Vagina (tissue), 2 donors: ENCODE measurements at regions not wholly inside any gene's neighbourhood (a gene's known extent, or its start where the extent isn't known, plus 50 kb on each side); places are given as distances from the start of the nearest gene placed in this dataset.

ENCODE experiments used
- POLR2A ChIP-seq, 2 donors: fragments of 450-650 bp; IDR thresholded peaks; one replicate each; pipeline ENCODE4 v1.6.1; 2017; ENCODE audit warnings: antibody characterized with exemption in 2 of 2, mild to moderate bottlenecking in 2 of 2, moderate library complexity in 2 of 2
- POLR2AphosphoS5 ChIP-seq, 2 donors: sonication (generic); formaldehyde crosslinking; IDR thresholded peaks; one replicate each; pipeline ENCODE4 v1.9.0; 2017; ENCODE audit warnings: antibody characterized with exemption in 2 of 2, mild to moderate bottlenecking in 2 of 2, low read depth in 1 of 2; ENCODE audit not compliant: insufficient read depth in 1 of 2
- TF ChIP-seq, protein P1 (sequence below), 3 experiments: fragments of 450-650 bp in 2 of 3; fragments of 200-600 bp in 1 of 3; sonication (generic) in 1 of 3; IDR thresholded peaks; one replicate each; pipeline ENCODE4 v1.5.1; 2017 to 2019; ENCODE audit warnings: antibody characterized with exemption in 3 of 3, mild to moderate bottlenecking in 2 of 3, moderate library complexity in 2 of 3

DNA sequence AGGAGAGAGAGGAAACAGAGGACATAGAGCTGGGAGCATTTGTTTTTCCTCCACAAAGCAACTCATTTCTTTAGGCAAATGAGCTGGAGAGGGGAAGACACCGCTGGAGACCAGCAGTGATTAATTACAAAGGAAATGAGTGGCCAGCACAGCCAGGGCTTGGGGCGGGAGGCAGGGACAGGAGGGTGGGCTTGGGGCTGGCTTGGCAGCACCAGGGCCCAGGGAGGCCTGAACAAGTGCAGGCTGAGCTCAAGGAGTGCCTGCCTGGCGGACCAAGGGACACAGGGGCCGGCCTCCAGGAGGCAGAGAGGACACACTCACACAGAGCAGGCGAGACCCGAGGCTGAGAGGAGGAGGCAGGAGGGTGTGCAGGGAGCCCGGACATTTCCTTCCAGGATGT lies 149.0 kb upstream of the UNC5B start:
- TF ChIP-seq, protein P1, sequence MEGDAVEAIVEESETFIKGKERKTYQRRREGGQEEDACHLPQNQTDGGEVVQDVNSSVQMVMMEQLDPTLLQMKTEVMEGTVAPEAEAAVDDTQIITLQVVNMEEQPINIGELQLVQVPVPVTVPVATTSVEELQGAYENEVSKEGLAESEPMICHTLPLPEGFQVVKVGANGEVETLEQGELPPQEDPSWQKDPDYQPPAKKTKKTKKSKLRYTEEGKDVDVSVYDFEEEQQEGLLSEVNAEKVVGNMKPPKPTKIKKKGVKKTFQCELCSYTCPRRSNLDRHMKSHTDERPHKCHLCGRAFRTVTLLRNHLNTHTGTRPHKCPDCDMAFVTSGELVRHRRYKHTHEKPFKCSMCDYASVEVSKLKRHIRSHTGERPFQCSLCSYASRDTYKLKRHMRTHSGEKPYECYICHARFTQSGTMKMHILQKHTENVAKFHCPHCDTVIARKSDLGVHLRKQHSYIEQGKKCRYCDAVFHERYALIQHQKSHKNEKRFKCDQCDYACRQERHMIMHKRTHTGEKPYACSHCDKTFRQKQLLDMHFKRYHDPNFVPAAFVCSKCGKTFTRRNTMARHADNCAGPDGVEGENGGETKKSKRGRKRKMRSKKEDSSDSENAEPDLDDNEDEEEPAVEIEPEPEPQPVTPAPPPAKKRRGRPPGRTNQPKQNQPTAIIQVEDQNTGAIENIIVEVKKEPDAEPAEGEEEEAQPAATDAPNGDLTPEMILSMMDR (IDR thresholded peaks at IDR 0.05) = no peak
- no peak for TF ChIP-seq POLR2A (IDR thresholded peaks at IDR 0.05)
- no peak for TF ChIP-seq POLR2AphosphoS5 (IDR thresholded peaks at IDR 0.05; ENCODE audit: insufficient read depth in 1 of 2, low read depth in 1 of 2)
